SK-N-SH treated with all-trans-retinoic acid at 6 μM for 48 hours (cell line): ENCODE measurements at regions not wholly inside any gene's neighbourhood (a gene's known extent, or its start where the extent isn't known, plus 50 kb on each side); places are given as distances from the start of the nearest gene placed in this dataset.

ENCODE experiments used
- ATAC-seq: fragments of 200-7000 bp; cut with Tn5 transposase; 3 replicates; pipeline ENCODE4 v1.9.1; 2020; ENCODE audit warnings: mild to moderate bottlenecking, moderate library complexity
- ARNTL ChIP-seq: fragments of 450-650 bp; formaldehyde crosslinking; IDR thresholded peaks from 2 replicates; pipeline ENCODE4 v1.5.0; 2020; ENCODE audit warnings: low read depth, mild to moderate bottlenecking, moderate library complexity, borderline replicate concordance
- BACH2 ChIP-seq: fragments of 250-450 bp; sonication (Bioruptor Pico); IDR thresholded peaks from 2 replicates; pipeline ENCODE4 v1.9.0; 2021; ENCODE audit warnings: mild to moderate bottlenecking, borderline replicate concordance
- CSDC2 ChIP-seq: fragments of 250-450 bp; sonication (Bioruptor Pico); IDR thresholded peaks from 2 replicates; pipeline ENCODE4 v1.5.0; 2020; ENCODE audit warnings: mild to moderate bottlenecking, moderate library complexity
- ESRRG ChIP-seq: fragments of 250-450 bp; sonication (Bioruptor Pico); IDR thresholded peaks from 2 replicates; pipeline ENCODE4 v1.6.1; 2021; ENCODE audit warnings: mild to moderate bottlenecking
- GLIS3 ChIP-seq: fragments of 250-450 bp; sonication (Bioruptor Pico); IDR thresholded peaks from 2 replicates; pipeline ENCODE4 v1.5.0; 2020; ENCODE audit warnings: mild to moderate bottlenecking, moderate library complexity
- ISL1 ChIP-seq: fragments of 250-450 bp; sonication (Bioruptor Pico); IDR thresholded peaks from 2 replicates; pipeline ENCODE4 v2.1.2; 2022; ENCODE audit warnings: mild to moderate bottlenecking, moderate library complexity
- OSR1 ChIP-seq: fragments of 250-450 bp; sonication (Bioruptor Pico); IDR thresholded peaks from 2 replicates; pipeline ENCODE4 v1.8.0; 2022; ENCODE audit warnings: moderate library complexity, mild to moderate bottlenecking, inconsistent platforms
- PPARA ChIP-seq: fragments of 250-450 bp; sonication (Bioruptor Pico); IDR thresholded peaks from 2 replicates; pipeline ENCODE4 v1.5.0; 2020; ENCODE audit warnings: mild to moderate bottlenecking, borderline replicate concordance
- RARB ChIP-seq: fragments of 250-450 bp; sonication (Bioruptor Pico); IDR thresholded peaks from 2 replicates; pipeline ENCODE4 v1.8.0; 2021; ENCODE audit warnings: mild to moderate bottlenecking, moderate library complexity
- SNAI2 ChIP-seq: fragments of 250-450 bp; sonication (Bioruptor Pico); IDR thresholded peaks from 2 replicates; pipeline ENCODE4 v1.5.0; 2020; ENCODE audit warnings: mild to moderate bottlenecking, moderate library complexity
- TOX ChIP-seq: fragments of 250-450 bp; sonication (Bioruptor Pico); IDR thresholded peaks from 2 replicates; pipeline ENCODE4 v1.8.0; 2021; ENCODE audit warnings: mild to moderate bottlenecking, moderate library complexity, borderline replicate concordance
- ZC3H10 ChIP-seq: fragments of 250-450 bp; sonication (Bioruptor Pico); IDR thresholded peaks from 2 replicates; pipeline ENCODE4 v1.5.1; 2021; ENCODE audit warnings: mild to moderate bottlenecking, moderate library complexity
- ZFP3 ChIP-seq: fragments of 250-450 bp; sonication (Bioruptor Pico); IDR thresholded peaks from 2 replicates; pipeline ENCODE4 v1.5.0; 2020; ENCODE audit warnings: mild to moderate bottlenecking, moderate library complexity
- ZFP30 ChIP-seq: fragments of 450-650 bp; formaldehyde crosslinking; IDR thresholded peaks from 2 replicates; pipeline ENCODE4 v1.5.0; 2022; ENCODE audit warnings: mild to moderate bottlenecking, moderate library complexity
- ZNF565 ChIP-seq: fragments of 450-650 bp; formaldehyde crosslinking; conservative IDR thresholded peaks from 2 replicates; pipeline ENCODE4 v1.5.0; 2020; ENCODE audit warnings: low read depth, mild to moderate bottlenecking, moderate library complexity
- ZNF8 ChIP-seq: fragments of 450-650 bp; formaldehyde crosslinking; IDR thresholded peaks from 2 replicates; pipeline ENCODE4 v1.5.0; 2020; ENCODE audit warnings: mild to moderate bottlenecking, moderate library complexity
- TF ChIP-seq, protein P1 (sequence below): fragments of 250-450 bp; sonication (Bioruptor Pico); IDR thresholded peaks from 2 replicates; pipeline ENCODE4 v1.5.0; 2020; ENCODE audit warnings: mild to moderate bottlenecking, moderate library complexity
- TF ChIP-seq, protein P2 (sequence below): fragments of 250-450 bp; sonication (Bioruptor Pico); IDR thresholded peaks from 2 replicates; pipeline ENCODE4 v1.8.0; 2020; ENCODE audit warnings: mild to moderate bottlenecking, moderate library complexity, borderline replicate concordance
- TF ChIP-seq, protein P3 (sequence below): fragments of 250-450 bp; sonication (Bioruptor Pico); IDR thresholded peaks from 2 replicates; pipeline ENCODE4 v1.5.1; 2020; ENCODE audit warnings: low read depth, mild to moderate bottlenecking, moderate library complexity
- TF ChIP-seq, protein P4 (sequence below): fragments of 250-450 bp; sonication (Bioruptor Pico); IDR thresholded peaks from 2 replicates; pipeline ENCODE4 v1.5.1; 2021; ENCODE audit warnings: mild to moderate bottlenecking, moderate library complexity
- TF ChIP-seq, protein P5 (sequence below): fragments of 250-450 bp; sonication (Bioruptor Pico); IDR thresholded peaks from 2 replicates; pipeline ENCODE4 v1.8.0; 2021; ENCODE audit warnings: low read depth, mild to moderate bottlenecking, moderate library complexity, borderline replicate concordance

DNA sequence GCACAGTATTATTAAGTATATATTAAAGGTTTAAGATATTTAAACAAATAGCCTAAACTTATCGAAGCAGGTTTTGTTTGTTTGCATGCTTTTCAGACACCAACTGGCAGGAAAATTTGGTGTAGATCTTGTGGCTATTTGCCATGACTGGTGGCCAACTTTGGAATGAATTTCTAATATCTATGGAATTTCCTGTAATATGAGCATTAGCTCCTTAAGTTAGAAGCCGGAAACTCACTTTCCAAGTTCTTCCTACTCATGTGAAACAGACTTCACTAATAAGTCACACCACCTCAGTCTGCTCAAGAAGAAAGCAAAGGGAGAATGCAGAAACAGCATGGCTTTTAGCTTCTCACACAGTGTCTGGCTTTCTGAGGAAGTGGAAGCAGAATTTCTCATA, 563.9 kb downstream of the GRXCR1 start:
- ATAC-seq, result peak; percentile 86

DNA sequence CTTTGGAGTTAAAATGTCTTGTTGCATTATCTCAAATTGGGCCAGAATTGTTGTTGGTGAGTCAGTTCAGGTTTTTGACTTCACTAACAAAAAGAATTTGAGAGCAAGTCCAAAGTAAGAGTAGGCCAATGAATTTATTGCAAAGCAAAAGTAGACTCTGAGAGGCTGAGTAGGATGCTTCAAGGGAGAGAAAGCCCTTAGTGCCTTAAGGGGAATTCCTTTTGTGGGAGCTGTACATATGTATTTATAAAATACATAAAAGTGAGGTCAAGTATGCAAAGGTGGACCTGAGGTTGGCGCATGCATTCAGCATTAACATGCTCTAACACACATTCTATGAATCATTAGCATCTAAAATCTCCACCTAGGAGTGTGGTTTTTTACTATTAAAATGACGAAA, 565.4 kb downstream of the GRXCR1 start:
- ATAC-seq, result no peak
- TF ChIP-seq SNAI2 (CRISPR knock-in tag) (no peak), BACH2 (CRISPR knock-in tag) (no peak), ZNF565 (CRISPR knock-in tag) (no peak), ESRRG (CRISPR knock-in tag) (no peak), ISL1 (no peak), ARNTL (no peak)
- TF ChIP-seq, protein P1, sequence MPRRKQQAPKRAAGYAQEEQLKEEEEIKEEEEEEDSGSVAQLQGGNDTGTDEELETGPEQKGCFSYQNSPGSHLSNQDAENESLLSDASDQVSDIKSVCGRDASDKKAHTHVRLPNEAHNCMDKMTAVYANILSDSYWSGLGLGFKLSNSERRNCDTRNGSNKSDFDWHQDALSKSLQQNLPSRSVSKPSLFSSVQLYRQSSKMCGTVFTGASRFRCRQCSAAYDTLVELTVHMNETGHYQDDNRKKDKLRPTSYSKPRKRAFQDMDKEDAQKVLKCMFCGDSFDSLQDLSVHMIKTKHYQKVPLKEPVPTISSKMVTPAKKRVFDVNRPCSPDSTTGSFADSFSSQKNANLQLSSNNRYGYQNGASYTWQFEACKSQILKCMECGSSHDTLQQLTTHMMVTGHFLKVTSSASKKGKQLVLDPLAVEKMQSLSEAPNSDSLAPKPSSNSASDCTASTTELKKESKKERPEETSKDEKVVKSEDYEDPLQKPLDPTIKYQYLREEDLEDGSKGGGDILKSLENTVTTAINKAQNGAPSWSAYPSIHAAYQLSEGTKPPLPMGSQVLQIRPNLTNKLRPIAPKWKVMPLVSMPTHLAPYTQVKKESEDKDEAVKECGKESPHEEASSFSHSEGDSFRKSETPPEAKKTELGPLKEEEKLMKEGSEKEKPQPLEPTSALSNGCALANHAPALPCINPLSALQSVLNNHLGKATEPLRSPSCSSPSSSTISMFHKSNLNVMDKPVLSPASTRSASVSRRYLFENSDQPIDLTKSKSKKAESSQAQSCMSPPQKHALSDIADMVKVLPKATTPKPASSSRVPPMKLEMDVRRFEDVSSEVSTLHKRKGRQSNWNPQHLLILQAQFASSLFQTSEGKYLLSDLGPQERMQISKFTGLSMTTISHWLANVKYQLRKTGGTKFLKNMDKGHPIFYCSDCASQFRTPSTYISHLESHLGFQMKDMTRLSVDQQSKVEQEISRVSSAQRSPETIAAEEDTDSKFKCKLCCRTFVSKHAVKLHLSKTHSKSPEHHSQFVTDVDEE, result no peak
- TF ChIP-seq, protein P2, sequence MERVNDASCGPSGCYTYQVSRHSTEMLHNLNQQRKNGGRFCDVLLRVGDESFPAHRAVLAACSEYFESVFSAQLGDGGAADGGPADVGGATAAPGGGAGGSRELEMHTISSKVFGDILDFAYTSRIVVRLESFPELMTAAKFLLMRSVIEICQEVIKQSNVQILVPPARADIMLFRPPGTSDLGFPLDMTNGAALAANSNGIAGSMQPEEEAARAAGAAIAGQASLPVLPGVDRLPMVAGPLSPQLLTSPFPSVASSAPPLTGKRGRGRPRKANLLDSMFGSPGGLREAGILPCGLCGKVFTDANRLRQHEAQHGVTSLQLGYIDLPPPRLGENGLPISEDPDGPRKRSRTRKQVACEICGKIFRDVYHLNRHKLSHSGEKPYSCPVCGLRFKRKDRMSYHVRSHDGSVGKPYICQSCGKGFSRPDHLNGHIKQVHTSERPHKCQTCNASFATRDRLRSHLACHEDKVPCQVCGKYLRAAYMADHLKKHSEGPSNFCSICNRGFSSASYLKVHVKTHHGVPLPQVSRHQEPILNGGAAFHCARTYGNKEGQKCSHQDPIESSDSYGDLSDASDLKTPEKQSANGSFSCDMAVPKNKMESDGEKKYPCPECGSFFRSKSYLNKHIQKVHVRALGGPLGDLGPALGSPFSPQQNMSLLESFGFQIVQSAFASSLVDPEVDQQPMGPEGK (CRISPR knock-in tag), result no peak
- TF ChIP-seq, protein P3, sequence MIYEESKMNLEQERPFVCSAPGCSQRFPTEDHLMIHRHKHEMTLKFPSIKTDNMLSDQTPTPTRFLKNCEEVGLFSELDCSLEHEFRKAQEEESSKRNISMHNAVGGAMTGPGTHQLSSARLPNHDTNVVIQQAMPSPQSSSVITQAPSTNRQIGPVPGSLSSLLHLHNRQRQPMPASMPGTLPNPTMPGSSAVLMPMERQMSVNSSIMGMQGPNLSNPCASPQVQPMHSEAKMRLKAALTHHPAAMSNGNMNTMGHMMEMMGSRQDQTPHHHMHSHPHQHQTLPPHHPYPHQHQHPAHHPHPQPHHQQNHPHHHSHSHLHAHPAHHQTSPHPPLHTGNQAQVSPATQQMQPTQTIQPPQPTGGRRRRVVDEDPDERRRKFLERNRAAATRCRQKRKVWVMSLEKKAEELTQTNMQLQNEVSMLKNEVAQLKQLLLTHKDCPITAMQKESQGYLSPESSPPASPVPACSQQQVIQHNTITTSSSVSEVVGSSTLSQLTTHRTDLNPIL (CRISPR knock-in tag), result no peak

More for the DNA sequence above, 563.9 kb downstream of the GRXCR1 start:
- TF ChIP-seq, protein P3 (CRISPR knock-in tag), result no peak
- TF ChIP-seq SNAI2 (CRISPR knock-in tag) (no peak), ZC3H10 (CRISPR knock-in tag) (no peak), ZNF565 (CRISPR knock-in tag) (no peak), ESRRG (CRISPR knock-in tag) (no peak), TOX (CRISPR knock-in tag) (no peak), ZFP3 (CRISPR knock-in tag) (no peak), BACH2 (CRISPR knock-in tag) (no peak), CSDC2 (CRISPR knock-in tag) (no peak), PPARA (no peak), ZNF8 (CRISPR knock-in tag) (no peak), OSR1 (no peak), RARB (no peak), ZFP30 (no peak), GLIS3 (CRISPR knock-in tag) (no peak), ARNTL (no peak)
- TF ChIP-seq, protein P4, sequence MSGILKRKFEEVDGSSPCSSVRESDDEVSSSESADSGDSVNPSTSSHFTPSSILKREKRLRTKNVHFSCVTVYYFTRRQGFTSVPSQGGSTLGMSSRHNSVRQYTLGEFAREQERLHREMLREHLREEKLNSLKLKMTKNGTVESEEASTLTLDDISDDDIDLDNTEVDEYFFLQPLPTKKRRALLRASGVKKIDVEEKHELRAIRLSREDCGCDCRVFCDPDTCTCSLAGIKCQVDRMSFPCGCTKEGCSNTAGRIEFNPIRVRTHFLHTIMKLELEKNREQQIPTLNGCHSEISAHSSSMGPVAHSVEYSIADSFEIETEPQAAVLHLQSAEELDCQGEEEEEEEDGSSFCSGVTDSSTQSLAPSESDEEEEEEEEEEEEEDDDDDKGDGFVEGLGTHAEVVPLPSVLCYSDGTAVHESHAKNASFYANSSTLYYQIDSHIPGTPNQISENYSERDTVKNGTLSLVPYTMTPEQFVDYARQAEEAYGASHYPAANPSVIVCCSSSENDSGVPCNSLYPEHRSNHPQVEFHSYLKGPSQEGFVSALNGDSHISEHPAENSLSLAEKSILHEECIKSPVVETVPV (CRISPR knock-in tag), result no peak
- TF ChIP-seq, protein P5, sequence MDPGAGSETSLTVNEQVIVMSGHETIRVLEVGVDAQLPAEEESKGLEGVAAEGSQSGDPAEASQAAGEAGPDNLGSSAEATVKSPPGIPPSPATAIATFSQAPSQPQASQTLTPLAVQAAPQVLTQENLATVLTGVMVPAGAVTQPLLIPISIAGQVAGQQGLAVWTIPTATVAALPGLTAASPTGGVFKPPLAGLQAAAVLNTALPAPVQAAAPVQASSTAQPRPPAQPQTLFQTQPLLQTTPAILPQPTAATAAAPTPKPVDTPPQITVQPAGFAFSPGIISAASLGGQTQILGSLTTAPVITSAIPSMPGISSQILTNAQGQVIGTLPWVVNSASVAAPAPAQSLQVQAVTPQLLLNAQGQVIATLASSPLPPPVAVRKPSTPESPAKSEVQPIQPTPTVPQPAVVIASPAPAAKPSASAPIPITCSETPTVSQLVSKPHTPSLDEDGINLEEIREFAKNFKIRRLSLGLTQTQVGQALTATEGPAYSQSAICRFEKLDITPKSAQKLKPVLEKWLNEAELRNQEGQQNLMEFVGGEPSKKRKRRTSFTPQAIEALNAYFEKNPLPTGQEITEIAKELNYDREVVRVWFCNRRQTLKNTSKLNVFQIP (CRISPR knock-in tag), result no peak
- TF ChIP-seq, protein P2 (CRISPR knock-in tag), result no peak
- TF ChIP-seq, protein P1, result no peak
